Femur (tissue), 1 donor: ENCODE measurements at regions not wholly inside any gene's neighbourhood (a gene's known extent, or its start where the extent isn't known, plus 50 kb on each side); places are given as distances from the start of the nearest gene placed in this dataset.

Source experiments
- DNase-seq: peaks from one replicate; pipeline ENCODE4 v3.0.0-alpha.2; 2017

DNA sequence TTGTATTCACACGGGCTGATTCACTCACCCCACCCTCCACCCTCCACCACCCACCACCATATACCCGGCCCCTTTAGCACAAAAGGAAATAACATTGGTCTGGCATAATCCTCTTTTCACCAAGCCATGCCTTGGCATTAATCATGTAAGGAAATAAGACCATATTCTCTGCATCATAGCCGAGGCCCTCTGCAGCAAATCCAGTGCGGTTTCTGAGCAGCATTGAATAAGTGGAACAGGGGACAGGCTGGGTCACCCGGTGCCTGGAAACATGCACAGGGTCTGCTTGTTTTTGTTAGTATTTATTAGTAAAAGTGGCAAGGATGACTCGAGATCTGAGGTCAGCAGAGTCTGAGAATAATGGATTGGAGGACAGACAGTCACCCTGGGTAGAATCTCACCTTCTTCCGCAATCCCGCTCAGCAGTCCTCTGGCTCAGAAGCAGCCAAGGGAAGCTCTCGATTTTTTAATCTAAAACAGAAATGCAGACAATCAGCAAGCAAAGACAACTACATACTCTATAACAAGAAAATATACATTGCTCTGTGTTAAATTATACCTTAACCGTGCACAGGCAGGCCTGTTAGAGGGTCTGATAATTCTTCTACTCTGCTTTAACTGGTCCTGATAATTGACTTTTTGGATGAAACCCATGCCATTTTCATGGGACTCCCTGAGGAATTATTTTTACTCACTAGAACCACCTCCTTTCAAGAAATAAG is 52.4 kb upstream of the CDC42BPA start:
- no peak for DNase-seq

DNA sequence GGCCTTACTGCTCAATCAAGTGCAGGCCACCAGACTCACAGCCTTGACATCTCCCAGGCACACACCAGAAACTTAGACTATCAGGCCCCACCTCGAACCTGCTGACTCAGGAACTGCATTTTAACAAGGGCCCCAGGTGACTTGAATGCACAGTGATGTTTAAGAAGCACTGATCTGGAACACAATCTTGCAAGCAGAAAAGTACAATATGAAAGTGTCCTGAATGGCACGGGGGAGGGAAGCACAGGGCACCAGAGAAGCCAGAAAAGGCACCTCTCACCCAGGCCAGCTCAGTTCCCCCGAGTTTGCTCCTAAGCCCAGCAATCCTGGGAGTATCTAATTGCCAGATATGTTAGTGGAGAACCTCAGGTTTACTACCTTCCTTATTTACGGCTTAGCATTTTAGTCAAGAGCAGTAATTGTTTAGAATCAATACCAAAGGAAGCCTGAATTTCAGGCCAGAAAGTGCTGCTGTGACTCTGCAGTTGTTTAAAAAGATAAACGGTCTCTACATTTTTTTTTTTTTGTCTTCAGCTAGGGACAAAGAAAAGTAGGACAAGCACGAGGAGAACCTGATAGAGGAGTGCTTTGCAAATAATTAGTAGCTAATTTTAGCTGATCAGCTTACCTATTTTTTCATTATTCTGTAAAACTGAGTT is 50.9 kb upstream of the CDC42BPA start:
- DNase-seq = no peak
